NCI-H1436 treated with DMSO at 0.1 percent for 48 hours (cell line): ENCODE measurements at regions not wholly inside any gene's neighbourhood (a gene's known extent, or its start where the extent isn't known, plus 50 kb on each side); places are given as distances from the start of the nearest gene placed in this dataset.

Experiments
- DNase-seq: peaks from one replicate; lab custom pipeline; 2025; lab: John Stamatoyannopoulos, UW

GRCh38 chr1:58862728-58863385, 79.0 kb upstream of the JUN start:
- DNase-seq, result no peak

- DNase-seq, result no peak
Measured at GRCh38 chr1:58864654-58865053, 80.8 kb upstream of the JUN start.

DNA sequence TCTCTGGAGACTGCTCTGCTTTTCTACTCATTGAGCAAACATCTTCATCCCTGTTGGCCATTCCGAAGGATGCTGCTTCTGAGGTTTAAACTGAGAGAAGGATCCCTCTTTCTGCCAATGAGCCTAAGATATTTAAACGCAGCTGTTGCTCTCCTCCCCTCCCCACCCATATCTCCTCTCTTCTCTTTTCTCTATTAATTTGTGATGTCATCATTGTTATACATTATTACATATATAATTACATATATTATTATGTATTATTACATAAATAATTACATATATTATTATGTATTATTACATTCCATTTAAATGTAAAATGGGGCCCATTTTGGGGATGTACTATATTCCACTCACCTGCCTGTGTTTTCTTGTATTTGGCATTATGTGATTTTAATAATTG, 82.7 kb upstream of the JUN start:
- no peak for DNase-seq

DNA sequence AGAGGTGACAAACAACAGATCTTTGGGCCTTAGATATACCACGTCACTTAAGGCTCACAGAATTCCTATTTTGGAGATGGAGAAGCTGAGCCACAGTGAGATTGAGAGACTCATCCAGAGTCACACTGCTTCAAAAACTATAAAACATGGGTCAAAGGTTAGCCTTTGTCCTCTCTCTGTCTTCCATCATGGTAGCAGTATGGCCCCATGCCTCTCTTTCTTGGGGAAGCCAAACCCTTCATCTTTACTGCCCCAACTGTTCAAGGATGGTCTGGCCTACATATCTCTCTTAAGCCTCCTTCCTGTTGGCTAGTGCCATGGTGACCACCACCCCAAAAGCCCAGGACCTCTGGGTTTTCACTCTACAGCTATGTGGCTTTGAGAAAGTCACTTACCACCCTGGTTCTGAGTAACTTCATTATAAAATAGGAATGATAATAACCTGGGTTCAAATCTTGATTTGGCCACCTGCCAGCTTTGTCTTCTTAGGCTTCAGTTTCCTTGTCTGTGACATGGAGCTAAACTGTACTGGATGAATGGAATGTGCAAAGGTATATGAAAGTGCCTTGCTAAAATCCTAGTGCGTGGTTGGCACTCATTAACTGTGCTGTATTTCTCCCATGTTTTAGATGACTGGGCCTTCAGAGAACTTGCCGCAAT, 85.9 kb upstream of the JUN start:
- no peak for DNase-seq

DNA sequence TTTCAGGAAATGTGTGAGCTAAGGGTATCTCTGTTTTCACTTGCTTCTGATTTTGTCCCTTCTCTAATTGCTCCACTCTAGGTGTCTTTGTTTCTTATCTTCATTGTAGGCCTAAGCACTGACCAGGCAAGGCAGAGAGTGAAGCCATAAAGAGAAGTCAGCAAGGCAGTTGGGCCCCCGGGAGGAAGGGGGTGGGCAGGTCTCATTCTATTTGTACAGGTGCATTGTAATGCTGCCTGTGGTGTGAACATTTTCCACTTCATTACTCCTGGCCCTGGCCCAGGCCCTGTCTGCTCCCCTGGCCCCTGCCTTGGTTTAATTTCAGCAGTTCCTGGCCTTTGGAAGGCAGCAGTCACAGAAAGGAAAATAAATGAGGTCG, 86.4 kb upstream of the JUN start:
- no peak for DNase-seq

GRCh38 chr1:58874342-58874741, 90.5 kb upstream of the JUN start:
- no peak for DNase-seq

DNA sequence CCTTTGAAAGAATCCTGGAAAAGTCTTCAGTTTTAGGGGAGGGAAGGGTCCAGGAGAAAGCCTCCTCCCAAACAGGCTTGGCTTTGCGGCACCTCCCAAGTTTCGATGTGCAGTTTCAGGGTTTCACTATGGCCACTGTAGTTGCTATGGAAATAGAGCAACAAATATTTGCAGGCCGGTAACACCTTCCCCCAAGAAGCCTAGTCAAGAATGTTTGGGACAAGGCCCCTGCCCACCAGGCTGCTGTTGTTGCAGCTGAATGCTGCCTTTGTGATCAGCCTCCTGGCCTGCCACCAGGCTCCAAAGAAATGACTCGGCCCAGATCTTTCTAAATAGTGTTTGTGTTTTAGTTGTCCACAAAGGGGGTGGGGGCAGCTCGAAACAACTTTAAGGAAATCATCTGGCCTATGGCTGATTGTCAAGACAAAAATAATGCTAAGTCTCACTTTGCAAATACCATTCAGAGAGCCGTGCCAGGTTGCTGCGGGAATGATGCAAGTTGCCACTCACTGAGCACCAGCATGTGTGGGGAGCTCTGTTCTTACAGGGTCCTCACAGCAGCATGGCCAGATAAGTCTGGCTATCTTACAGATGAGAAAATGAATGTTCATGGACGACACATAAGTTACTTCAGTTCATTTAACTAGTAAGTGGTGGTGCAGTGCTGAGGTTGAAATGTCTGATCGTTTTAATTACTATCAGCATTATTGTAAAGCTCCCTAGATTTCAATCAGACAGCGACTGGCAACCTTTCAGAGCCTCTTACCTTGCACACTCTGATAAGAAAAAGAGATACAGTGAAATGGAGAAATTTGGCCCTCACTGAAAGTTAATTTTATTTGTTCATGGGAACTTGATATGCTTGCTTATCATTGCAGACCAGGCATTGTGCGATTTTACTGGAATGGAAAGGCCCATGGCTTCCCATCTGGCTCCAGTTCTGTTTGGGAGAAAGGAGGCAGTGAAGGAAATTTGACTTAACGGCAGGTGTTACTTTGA, 91.2 kb upstream of the JUN start:
- no peak for DNase-seq

- DNase-seq, result no peak
Measured at GRCh38 chr1:58879464-58879863, 95.6 kb upstream of the JUN start.

GRCh38 chr1:58880592-58880991, 96.7 kb upstream of the JUN start:
- DNase-seq, result no peak

- DNase-seq, result no peak
Measured at GRCh38 chr1:58881471-58881994, 97.7 kb upstream of the JUN start.

DNA sequence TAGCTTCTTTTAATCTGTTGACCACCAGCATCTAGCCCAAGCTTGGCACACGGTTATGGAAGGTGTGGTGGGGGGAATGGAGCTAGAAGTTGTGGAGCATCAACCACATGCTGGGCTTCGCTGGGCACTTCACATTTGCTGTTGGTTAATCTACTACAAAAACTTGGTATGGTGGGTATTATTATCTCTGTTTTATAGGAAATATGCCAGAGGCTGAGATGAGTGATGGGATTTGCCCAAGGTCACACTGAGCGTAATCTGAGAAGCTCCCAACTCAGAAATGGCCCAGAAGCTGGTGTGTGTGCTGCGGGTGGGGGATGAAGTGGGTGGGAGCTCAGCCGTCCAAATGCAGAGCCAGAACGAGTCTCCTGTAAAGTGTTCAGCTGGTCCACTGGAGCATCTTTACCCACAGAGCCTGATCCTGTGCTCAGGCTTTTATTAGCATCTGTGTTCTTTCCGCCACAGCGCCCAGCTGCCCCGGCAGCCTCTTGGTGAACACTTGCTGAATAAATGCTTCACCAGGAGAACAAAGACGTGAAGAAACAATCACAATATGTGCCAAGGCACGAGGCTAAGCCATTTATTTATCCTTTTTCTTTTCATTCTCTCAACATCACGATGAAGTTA, 98.6 kb upstream of the JUN start:
- no peak for DNase-seq

DNA sequence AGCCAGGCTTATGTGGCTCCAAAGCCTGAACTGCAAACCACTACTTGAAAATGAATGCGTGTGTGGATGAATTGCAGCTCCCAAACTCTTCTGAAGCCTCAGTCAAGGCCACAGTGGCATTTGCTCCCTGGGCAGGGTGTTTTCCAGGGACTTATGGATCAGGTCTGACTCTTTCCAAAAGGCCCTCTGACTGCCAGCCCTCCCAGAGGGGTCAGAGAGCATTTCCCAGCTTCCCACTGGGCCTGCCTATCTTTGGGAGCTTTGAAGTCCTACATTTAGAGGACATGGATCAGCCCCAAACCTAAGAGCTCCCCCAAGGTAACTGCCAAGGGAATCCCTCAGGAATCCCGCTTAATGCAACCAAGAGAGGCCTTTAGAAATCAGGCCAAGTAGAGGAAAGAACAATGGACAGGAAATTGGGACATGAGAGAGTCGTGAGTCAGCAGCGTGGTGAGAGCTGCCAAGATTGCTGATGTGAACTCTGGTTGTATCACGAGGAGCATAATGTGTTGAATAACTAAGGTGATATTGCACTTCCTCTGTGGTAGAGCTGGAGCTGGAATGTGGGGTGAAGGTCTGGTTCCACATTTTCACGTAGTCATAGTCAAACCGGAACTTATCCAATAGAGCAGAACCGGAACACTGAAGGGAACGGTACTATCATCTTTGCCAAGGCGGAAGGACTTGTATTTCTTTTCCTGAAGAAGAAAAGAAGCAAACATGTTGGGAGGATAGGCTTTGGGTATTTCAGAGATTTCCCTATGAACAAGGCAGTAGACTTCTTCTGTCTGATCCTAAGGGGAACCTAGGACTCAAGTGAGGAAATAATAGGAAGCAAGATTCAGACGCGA, 99.4 kb upstream of the JUN start:
- peak; percentile 59 for DNase-seq

DNA sequence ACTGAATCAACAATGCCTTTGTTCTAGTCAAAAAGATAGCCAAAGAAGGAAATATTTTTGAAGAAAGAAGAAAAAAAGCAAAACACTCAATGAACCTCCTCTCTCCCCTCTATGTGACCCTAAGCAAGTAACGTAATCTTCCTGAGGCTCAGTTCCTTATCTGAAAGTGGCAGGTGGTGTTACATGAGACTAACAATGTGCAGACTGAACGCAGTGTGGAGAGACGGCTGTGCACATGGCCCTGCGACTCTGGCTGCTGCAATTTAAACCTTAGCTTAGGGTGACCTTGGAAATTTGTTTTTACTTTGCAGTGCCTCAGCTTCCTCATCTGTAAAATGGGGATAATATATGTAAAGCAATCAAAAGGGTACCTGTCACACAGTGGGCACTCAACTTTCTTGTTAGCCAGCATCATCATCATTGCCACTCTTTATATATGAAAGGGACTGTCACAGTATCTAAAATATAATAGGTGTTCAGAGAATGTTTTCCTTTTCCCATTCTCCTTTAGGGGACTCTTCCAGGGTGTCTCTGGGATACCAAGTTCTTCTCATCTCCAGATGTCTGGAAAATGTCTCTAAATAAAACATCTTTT, 100.1 kb upstream of the JUN start:
- DNase-seq, result no peak

DNA sequence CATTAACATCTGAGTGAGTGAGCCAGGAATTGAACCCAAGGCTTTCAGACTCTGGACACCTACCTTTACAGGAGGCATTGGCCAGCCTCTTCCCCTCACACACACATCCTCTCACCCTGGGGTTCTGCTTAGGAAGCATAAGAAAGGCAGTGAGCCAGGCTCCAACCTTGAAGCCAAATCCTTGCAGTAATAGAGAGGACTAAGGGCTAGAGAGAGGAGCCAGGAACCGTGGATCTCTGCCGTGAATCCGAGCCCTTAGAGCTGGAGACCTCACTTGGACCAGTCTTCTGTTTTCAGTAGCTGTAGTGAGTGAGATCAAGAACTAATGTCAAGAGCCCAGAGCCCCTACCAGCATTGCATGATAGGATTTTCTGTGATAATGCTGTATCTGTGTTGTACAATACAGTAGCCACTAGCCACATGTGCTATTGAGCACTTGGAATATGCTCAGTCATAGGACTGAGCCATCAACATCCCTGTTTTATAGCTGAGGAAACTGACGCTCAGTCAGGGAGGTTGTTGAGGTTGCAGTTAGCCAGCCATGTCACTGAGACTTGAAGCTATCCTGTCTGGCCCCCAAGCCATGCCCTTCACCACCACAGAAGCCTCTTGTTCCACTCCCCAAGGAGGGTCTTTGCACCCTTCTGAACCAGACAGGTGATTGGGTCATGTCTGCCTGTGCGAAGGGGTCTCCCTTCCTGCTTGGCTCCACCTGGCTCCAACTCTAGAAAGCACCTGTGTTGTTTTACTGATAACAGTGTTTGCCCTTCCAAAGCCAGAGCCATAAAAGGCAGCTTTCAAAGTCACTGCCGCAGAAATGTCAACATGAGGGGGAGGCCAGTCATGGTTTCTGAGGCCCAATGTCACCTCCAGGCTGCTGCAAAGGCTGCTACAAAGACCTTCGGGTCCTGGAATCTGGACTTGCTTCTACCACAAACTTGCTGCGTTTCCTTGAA, 101.1 kb upstream of the JUN start:
- no peak for DNase-seq

DNA sequence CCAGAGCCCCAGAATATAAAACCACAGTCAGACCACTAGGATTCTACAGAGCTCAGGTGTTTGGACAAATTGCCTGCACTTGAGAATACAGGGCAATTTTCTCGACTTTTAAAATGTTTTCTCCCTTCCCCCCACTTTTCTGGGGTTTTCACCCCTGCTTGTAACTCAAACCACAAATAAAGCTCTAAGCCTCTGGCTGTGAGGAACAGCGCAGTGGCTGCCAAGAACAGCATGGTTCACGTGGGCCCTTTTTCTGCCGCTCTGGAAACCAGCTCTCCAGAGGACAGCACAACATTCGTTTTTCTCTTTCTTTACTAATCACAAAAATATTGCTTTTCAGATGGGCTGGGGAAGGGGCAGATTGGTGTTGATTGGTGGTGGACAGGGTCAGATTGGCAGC, 102.2 kb upstream of the JUN start:
- no peak for DNase-seq

DNA sequence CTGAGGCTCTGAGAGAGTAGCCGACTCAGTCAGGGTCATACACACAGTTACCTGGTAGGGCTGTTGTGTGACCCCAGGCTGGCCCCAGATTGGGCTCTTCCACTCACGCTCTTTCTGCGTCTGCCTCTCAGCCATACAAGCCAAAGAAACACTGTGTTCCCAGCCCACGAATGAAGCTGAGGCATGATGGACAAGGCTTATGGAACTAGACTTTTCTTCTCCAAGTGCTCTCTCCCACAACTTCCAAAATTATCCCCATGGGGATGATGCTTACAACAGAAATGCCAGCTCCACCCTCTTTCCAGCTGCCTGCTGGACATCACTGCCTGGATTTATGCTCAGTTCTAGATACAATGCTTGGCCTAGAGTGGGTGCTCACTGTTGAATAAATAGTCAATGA, 102.8 kb upstream of the JUN start:
- no peak for DNase-seq

- no peak for DNase-seq
Measured at GRCh38 chr1:58887059-58887458, 103.2 kb upstream of the JUN start.

DNA sequence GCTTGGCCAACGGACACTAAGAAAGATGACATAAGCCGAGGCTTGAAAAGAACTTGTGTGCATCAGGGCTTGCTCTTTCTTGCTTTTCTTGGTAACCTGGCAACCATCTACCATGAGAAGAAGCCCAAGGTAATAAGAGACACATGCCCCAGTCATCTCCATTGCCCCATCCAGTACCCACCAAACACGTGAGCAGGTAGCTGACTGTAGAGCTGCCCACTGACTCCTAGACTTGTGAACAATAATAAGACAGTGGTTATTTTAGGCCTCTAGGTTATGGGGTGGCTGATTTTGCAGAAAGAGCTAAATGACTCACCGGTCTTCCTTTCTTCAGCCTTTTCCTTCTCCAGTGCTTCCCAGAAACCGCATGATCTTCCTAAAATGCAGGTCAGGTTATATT, 105.0 kb upstream of the JUN start:
- DNase-seq, result no peak

GRCh38 chr1:58890113-58890512, 106.3 kb upstream of the JUN start:
- DNase-seq, result no peak

DNA sequence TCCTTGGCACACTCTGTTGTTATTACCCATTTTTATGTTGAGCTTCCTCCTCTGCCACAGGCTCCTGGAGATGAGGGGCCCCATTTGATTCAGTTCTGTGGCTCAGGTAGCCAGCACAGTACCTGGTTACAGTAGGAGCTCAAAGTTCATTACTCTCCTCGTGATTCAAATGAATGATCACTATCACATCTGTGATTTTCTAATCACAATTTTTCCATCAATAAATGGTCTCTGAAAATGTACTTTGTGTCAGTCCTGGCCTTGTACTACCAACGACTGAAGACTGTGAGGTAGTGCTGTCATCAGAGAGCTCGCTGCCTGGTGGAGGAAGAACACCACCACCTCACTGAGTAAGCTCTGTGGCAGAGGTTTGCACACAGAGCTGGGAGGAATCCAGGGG, 106.8 kb upstream of the JUN start:
- no peak for DNase-seq
